Stimulated activated CD4-positive, alpha-beta T cell treated with anti-CD3 and anti-CD28 coated beads, Interleukin-1b, Interleukin-23, amount 100 ng/mL, for 48 hours (primary cell): ENCODE measurements at regions not wholly inside any gene's neighbourhood (a gene's known extent, or its start where the extent isn't known, plus 50 kb on each side); places are given as distances from the start of the nearest gene placed in this dataset.

Experiments
- DNase-seq: peaks from one replicate; pipeline ENCODE4 v3.0.0-alpha.2; 2020

- DNase-seq = no peak
Observed at GRCh38 chr4:97453186-97453585, 690.1 kb downstream of the STPG2 start.

GRCh38 chr4:97457253-97457652 is 686.0 kb downstream of the STPG2 start:
- DNase-seq = no peak

- no peak for DNase-seq
Observed at GRCh38 chr4:97468272-97468671, 675.0 kb downstream of the STPG2 start.

GRCh38 chr4:97475621-97476020 is 667.7 kb downstream of the STPG2 start:
- no peak for DNase-seq

GRCh38 chr4:97477974-97478373 is 665.3 kb downstream of the STPG2 start:
- no peak for DNase-seq

GRCh38 chr4:97479388-97479787 is 663.9 kb downstream of the STPG2 start:
- DNase-seq = no peak

GRCh38 chr4:97491856-97492255 is 651.4 kb downstream of the STPG2 start:
- no peak for DNase-seq

GRCh38 chr4:97493815-97494518 is 649.3 kb downstream of the STPG2 start:
- no peak for DNase-seq

GRCh38 chr4:97496298-97496873 is 646.9 kb downstream of the STPG2 start:
- DNase-seq = no peak

GRCh38 chr4:97498875-97499274 is 644.4 kb downstream of the STPG2 start:
- no peak for DNase-seq

GRCh38 chr4:97500423-97500822 is 642.9 kb downstream of the STPG2 start:
- DNase-seq = no peak

GRCh38 chr4:97504713-97505112 is 638.6 kb downstream of the STPG2 start:
- no peak for DNase-seq

GRCh38 chr4:97507587-97508245 is 635.6 kb downstream of the STPG2 start:
- no peak for DNase-seq
